Body of pancreas (tissue), 4 donors: ENCODE measurements at regions not wholly inside any gene's neighbourhood (a gene's known extent, or its start where the extent isn't known, plus 50 kb on each side); places are given as distances from the start of the nearest gene placed in this dataset.
"Not testable (repeated sequence)": the region's sequence is repeated elsewhere in the genome, so short reads cannot be mapped to it uniquely, and the experiment has no call there.

ENCODE experiments used
- POLR2A ChIP-seq, 3 donors: fragments of 450-650 bp; IDR thresholded peaks; one replicate each; pipeline ENCODE4 v1.6.1; 2016; ENCODE audit warnings: antibody characterized with exemption in 3 of 3, mild to moderate bottlenecking in 2 of 3
- TF ChIP-seq, protein P1 (sequence below), 7 experiments: fragments of 450-650 bp in 4 of 7; fragments of 200-600 bp in 3 of 7; sonication (generic) in 3 of 7; IDR thresholded peaks; one replicate each; pipeline ENCODE4 v1.5.1; 2016 to 2019; ENCODE audit warnings: antibody characterized with exemption in 7 of 7

DNA sequence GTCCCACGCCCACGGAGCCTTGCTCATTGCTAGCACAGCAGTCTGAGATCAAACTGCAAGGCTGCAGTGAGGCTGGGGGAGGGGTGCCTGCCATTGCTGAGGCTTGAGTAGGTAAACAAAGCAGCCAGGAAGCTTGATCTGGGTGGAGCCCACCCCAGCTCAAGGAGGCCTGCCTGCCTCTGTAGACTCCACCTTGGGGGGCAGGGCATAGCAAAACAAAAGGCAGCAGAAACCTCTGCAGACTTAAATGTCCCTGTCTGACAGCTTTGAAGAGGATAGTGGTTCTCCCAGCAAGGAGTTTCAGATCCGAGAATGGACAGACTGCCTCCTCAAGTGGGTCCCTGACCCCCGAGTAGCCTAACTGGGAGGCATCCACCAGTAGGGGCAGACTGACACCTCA lies 239.7 kb downstream of the DAD1 start:
- TF ChIP-seq POLR2A (IDR thresholded peaks at IDR 0.05): not testable (repeated sequence)
- TF ChIP-seq, protein P1, sequence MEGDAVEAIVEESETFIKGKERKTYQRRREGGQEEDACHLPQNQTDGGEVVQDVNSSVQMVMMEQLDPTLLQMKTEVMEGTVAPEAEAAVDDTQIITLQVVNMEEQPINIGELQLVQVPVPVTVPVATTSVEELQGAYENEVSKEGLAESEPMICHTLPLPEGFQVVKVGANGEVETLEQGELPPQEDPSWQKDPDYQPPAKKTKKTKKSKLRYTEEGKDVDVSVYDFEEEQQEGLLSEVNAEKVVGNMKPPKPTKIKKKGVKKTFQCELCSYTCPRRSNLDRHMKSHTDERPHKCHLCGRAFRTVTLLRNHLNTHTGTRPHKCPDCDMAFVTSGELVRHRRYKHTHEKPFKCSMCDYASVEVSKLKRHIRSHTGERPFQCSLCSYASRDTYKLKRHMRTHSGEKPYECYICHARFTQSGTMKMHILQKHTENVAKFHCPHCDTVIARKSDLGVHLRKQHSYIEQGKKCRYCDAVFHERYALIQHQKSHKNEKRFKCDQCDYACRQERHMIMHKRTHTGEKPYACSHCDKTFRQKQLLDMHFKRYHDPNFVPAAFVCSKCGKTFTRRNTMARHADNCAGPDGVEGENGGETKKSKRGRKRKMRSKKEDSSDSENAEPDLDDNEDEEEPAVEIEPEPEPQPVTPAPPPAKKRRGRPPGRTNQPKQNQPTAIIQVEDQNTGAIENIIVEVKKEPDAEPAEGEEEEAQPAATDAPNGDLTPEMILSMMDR (IDR thresholded peaks at IDR 0.05): not testable (repeated sequence)
